ENCODE measurements at regions not wholly inside any gene's neighbourhood (a gene's known extent, or its start where the extent isn't known, plus 50 kb on each side); places are given as distances from the start of the nearest gene placed in this dataset.

DNA sequence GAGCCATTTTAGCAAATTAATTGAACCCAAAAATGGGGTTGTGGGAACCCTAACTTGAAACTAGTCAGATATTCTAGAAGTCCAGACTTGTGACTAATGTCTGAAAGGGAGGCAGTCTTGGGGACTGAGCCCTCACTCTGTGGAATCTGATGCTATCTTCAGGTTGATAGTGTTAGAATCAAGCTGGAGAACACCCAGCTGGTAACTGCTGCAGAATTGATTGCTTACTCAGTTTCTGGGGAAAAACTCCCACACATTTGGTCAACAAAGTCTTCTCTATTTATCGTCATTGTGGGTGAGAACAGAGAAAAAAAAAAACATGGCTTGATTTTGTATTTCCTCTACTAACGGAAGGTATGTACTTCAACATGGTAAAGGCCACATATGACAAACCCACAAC is 1925.8 kb upstream of the CELF4 start:
- POLR2A ChIA-PET = no interaction called here
- TF ChIP-seq, protein P1, sequence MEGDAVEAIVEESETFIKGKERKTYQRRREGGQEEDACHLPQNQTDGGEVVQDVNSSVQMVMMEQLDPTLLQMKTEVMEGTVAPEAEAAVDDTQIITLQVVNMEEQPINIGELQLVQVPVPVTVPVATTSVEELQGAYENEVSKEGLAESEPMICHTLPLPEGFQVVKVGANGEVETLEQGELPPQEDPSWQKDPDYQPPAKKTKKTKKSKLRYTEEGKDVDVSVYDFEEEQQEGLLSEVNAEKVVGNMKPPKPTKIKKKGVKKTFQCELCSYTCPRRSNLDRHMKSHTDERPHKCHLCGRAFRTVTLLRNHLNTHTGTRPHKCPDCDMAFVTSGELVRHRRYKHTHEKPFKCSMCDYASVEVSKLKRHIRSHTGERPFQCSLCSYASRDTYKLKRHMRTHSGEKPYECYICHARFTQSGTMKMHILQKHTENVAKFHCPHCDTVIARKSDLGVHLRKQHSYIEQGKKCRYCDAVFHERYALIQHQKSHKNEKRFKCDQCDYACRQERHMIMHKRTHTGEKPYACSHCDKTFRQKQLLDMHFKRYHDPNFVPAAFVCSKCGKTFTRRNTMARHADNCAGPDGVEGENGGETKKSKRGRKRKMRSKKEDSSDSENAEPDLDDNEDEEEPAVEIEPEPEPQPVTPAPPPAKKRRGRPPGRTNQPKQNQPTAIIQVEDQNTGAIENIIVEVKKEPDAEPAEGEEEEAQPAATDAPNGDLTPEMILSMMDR (IDR thresholded peaks at IDR 0.05; ENCODE audit: insufficient read depth in 1 of 2, low read depth in 1 of 2, low read length in 1 of 2, severe bottlenecking in 1 of 2, unreplicated experiment in 1 of 2) = no peak
- Mint-ChIP-seq H3K36me3 (ENCODE audit: insufficient read depth, unreplicated experiment) (no peaks in the 10 kb centered on the region), H3K27me3 (ENCODE audit: insufficient read depth, unreplicated experiment) (no peaks in the 10 kb centered on the region), H3K9me3 (ENCODE audit: unreplicated experiment) (no peaks in the 10 kb centered on the region), H3K27ac (ENCODE audit: unreplicated experiment) (no peak overlapping the region), H3K4me1 (ENCODE audit: low read depth, unreplicated experiment) (no peaks in the 10 kb centered on the region), H3K4me3 (ENCODE audit: unreplicated experiment) (no peak overlapping the region)
- Histone ChIP-seq H3K36me3 (ENCODE audit: control insufficient read depth, insufficient read depth, low read length) (no peaks in the 10 kb centered on the region), H3K4me3 (ENCODE audit: low read depth, low read length) (no peak overlapping the region), H3K4me1 (peaks cover 5% of the 10 kb centered on the region), H3K27me3 (replicated peaks; ENCODE audit: control insufficient read depth, insufficient read depth, low read length) (no peaks in the 10 kb centered on the region), H3K9me3 (no peaks in the 10 kb centered on the region)
- intact Hi-C loops (cut with micrococcal nuclease; ENCODE audit: unreplicated experiment) = no loop called here
- no peak for DNase-seq
- no TSS peak for BruUV-seq (replicated peaks)
- CTCF ChIA-PET = no interaction called here

- Mint-ChIP-seq H3K4me3 (ENCODE audit: unreplicated experiment) (no peak overlapping the region), H3K27ac (ENCODE audit: unreplicated experiment) (no peak overlapping the region)
- no TSS peak for BruUV-seq (replicated peaks)
Observed at GRCh38 chr18:39489431-39489830, 1923.8 kb upstream of the CELF4 start.

DNA sequence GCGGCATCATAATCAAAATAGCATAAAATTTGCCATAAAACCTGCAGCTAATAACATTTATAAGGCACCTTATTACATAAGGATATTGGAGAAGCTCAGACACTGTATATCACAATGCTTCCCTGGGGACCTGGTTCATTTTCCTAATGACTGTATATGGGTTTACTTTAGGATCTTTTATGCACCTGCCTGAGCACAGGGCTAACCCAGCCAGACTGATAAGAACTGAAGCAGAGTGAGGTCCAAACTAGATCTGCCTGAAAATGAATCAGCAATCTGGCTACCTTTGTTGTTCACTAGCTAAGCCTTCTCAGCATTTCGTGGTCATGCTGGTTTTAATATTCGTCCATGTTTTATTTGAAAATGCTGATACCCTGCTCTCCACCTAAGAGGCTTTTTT is 1922.3 kb upstream of the CELF4 start:
- TF ChIP-seq, protein P1 (IDR thresholded peaks at IDR 0.05; ENCODE audit: insufficient read depth in 1 of 2, low read depth in 1 of 2, low read length in 1 of 2, severe bottlenecking in 1 of 2, unreplicated experiment in 1 of 2) = no peak
- Mint-ChIP-seq H3K36me3 (ENCODE audit: insufficient read depth, unreplicated experiment) (no peaks in the 10 kb centered on the region), H3K27me3 (ENCODE audit: insufficient read depth, unreplicated experiment) (no peaks in the 10 kb centered on the region), H3K27ac (ENCODE audit: unreplicated experiment) (no peak overlapping the region), H3K4me3 (ENCODE audit: unreplicated experiment) (no peak overlapping the region), H3K4me1 (ENCODE audit: low read depth, unreplicated experiment) (no peaks in the 10 kb centered on the region), H3K9me3 (ENCODE audit: unreplicated experiment) (no peaks in the 10 kb centered on the region)
- H3K36me3 ChIP-seq (ENCODE audit: control insufficient read depth, insufficient read depth, low read length) = no peaks in the 10 kb centered on the region
- ChIA-PET CTCF (no interaction called here), POLR2A (no interaction called here)
- intact Hi-C loops (cut with micrococcal nuclease; ENCODE audit: unreplicated experiment) = no loop called here
- no peaks in the 10 kb centered on the region for H3K27me3 ChIP-seq (replicated peaks; ENCODE audit: control insufficient read depth, insufficient read depth, low read length)
- no peaks in the 10 kb centered on the region for H3K4me1 ChIP-seq
- no peaks in the 10 kb centered on the region for H3K9me3 ChIP-seq
- no TSS peak for BruUV-seq (replicated peaks)
- H3K4me3 ChIP-seq (ENCODE audit: low read depth, low read length) = no peak overlapping the region
- DNase-seq = no peak

More at GRCh38 chr18:39489431-39489830, 1923.8 kb upstream of the CELF4 start:
- Mint-ChIP-seq H3K4me1 (ENCODE audit: low read depth, unreplicated experiment) (no peaks in the 10 kb centered on the region), H3K9me3 (ENCODE audit: unreplicated experiment) (no peaks in the 10 kb centered on the region), H3K27me3 (ENCODE audit: insufficient read depth, unreplicated experiment) (no peaks in the 10 kb centered on the region), H3K36me3 (ENCODE audit: insufficient read depth, unreplicated experiment) (no peaks in the 10 kb centered on the region)
- CTCF ChIA-PET = no interaction called here
- intact Hi-C loops (cut with micrococcal nuclease; ENCODE audit: unreplicated experiment) = no loop called here
- TF ChIP-seq, protein P1 (IDR thresholded peaks at IDR 0.05; ENCODE audit: insufficient read depth in 1 of 2, low read depth in 1 of 2, low read length in 1 of 2, severe bottlenecking in 1 of 2, unreplicated experiment in 1 of 2) = no peak
- DNase-seq = no peak
- no peaks in the 10 kb centered on the region for H3K36me3 ChIP-seq (ENCODE audit: control insufficient read depth, insufficient read depth, low read length)
- no peaks in the 10 kb centered on the region for H3K9me3 ChIP-seq
- H3K4me1 ChIP-seq = no peaks in the 10 kb centered on the region; the same call in 1 of the 2 replicates
- no peaks in the 10 kb centered on the region for H3K27me3 ChIP-seq (replicated peaks; ENCODE audit: control insufficient read depth, insufficient read depth, low read length)
- POLR2A ChIA-PET = no interaction called here
- no peak overlapping the region for H3K4me3 ChIP-seq (ENCODE audit: low read depth, low read length)

Measured in Caco-2 (cell line).